Erythroblast (primary cell): ENCODE measurements at regions not wholly inside any gene's neighbourhood (a gene's known extent, or its start where the extent isn't known, plus 50 kb on each side); places are given as distances from the start of the nearest gene placed in this dataset.

Experiments used
- DNase-seq, 2 experiments: peaks; one replicate each; lab custom pipeline; 2025; lab: John Stamatoyannopoulos, UW
- GATA1 ChIP-seq: IDR thresholded peaks from 2 replicates; pipeline ENCODE4 v1.6.1; 2011; ENCODE audit warnings: low read depth, mild to moderate bottlenecking, control low read depth, low read length, moderate library complexity
- POLR2A ChIP-seq: IDR thresholded peaks from 2 replicates; pipeline ENCODE4 v1.6.1; 2011; ENCODE audit warnings: mild to moderate bottlenecking, low read length

- no peak for TF ChIP-seq GATA1
- no peak for TF ChIP-seq POLR2A
- peak in 1 of 2 experiments; percentile 12 for DNase-seq
Measured at GRCh38 chr6:105747823-105748405, 338.2 kb upstream of the PRDM1 start.

- peak; percentile 59 to 86 for DNase-seq
- no peak for TF ChIP-seq POLR2A
- no peak for TF ChIP-seq GATA1
Measured at GRCh38 chr6:105746509-105746908, 339.6 kb upstream of the PRDM1 start.

- TF ChIP-seq POLR2A (no peak), GATA1 (no peak)
- DNase-seq = no peak
Measured at GRCh38 chr6:105746130-105746505, 340.0 kb upstream of the PRDM1 start.

GRCh38 chr6:105745464-105746129 lies 340.5 kb upstream of the PRDM1 start:
- DNase-seq = peak; percentile 35 to 37
- TF ChIP-seq GATA1 (no peak), POLR2A (no peak)

GRCh38 chr6:105744815-105745214 lies 341.3 kb upstream of the PRDM1 start:
- no peak for TF ChIP-seq GATA1
- no peak for TF ChIP-seq POLR2A
- DNase-seq = no peak

GRCh38 chr6:105740946-105741645 lies 338.2 kb upstream of the PREP start:
- peak; percentile 20 to 56 for DNase-seq
- TF ChIP-seq POLR2A (no peak), GATA1 (no peak)

GRCh38 chr6:105739764-105740163 lies 336.9 kb upstream of the PREP start:
- DNase-seq = no peak
- no peak for TF ChIP-seq POLR2A
- no peak for TF ChIP-seq GATA1

GRCh38 chr6:105733556-105734162 lies 330.8 kb upstream of the PREP start:
- TF ChIP-seq POLR2A = no peak
- TF ChIP-seq GATA1 = no peak

GRCh38 chr6:105728995-105729394 lies 326.1 kb upstream of the PREP start:
- no peak for TF ChIP-seq POLR2A
- no peak for TF ChIP-seq GATA1

More at GRCh38 chr6:105733556-105734162, 330.8 kb upstream of the PREP start:
- peak; percentile 52 to 58 for DNase-seq

GRCh38 chr6:105726902-105727655 lies 324.2 kb upstream of the PREP start:
- no peak for DNase-seq
- TF ChIP-seq GATA1 (no peak), POLR2A (no peak)

More at GRCh38 chr6:105728995-105729394, 326.1 kb upstream of the PREP start:
- DNase-seq = no peak

- TF ChIP-seq GATA1 (no peak), POLR2A (no peak)
- no peak for DNase-seq
Measured at GRCh38 chr6:105714846-105715245, 312.0 kb upstream of the PREP start.

- TF ChIP-seq GATA1 (no peak), POLR2A (no peak)
- DNase-seq = no peak
Measured at GRCh38 chr6:105713474-105714118, 310.7 kb upstream of the PREP start.

GRCh38 chr6:105711216-105711615 lies 308.3 kb upstream of the PREP start:
- DNase-seq = no peak
- no peak for TF ChIP-seq POLR2A
- no peak for TF ChIP-seq GATA1
